ENCODE measurements at regions not wholly inside any gene's neighbourhood (a gene's known extent, or its start where the extent isn't known, plus 50 kb on each side); places are given as distances from the start of the nearest gene placed in this dataset.

DNA sequence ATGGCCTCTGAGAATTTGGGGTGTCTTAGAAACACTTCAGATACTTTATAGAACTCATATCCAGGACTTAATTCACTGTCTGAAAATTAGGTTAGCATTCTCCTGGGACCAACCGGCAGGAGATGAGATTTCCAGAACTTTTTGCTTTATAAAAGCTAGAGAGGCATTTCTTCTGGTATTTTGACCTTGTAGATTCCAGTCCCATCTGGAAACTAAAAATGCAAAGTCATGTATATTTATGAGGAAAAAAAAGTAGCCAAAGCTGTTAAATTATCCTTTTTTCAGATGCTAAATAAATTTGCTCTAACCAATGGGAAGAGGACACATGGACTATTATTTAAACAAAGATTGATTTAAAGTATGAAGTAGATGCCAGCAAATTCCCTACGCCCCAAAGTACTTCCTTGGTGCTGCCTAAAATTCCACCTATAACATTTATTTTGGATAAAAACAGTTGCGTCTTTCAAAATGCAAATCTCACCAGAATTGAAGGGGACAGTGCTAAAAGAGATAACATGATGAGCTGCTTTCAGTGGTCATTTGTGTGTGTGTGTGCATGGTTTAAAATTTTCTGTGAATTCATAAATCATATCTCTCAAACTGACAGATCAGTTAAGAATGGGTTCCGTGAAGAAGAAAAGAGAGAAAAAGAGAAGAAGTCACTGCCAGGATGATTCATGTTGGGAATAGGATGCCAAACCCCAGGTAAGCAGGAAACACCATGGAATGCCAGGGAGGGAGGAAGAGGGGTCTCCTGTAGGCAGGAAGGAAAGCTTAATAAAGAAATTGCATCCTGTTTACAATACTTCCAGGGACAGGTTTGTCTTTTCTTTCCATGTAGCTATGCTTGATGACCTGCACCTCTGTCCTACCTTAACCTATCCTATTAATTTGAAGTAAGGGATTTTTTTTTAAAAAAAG lies 97.7 kb upstream of the RGS6 start (continued):
- TF ChIP-seq, protein P1, sequence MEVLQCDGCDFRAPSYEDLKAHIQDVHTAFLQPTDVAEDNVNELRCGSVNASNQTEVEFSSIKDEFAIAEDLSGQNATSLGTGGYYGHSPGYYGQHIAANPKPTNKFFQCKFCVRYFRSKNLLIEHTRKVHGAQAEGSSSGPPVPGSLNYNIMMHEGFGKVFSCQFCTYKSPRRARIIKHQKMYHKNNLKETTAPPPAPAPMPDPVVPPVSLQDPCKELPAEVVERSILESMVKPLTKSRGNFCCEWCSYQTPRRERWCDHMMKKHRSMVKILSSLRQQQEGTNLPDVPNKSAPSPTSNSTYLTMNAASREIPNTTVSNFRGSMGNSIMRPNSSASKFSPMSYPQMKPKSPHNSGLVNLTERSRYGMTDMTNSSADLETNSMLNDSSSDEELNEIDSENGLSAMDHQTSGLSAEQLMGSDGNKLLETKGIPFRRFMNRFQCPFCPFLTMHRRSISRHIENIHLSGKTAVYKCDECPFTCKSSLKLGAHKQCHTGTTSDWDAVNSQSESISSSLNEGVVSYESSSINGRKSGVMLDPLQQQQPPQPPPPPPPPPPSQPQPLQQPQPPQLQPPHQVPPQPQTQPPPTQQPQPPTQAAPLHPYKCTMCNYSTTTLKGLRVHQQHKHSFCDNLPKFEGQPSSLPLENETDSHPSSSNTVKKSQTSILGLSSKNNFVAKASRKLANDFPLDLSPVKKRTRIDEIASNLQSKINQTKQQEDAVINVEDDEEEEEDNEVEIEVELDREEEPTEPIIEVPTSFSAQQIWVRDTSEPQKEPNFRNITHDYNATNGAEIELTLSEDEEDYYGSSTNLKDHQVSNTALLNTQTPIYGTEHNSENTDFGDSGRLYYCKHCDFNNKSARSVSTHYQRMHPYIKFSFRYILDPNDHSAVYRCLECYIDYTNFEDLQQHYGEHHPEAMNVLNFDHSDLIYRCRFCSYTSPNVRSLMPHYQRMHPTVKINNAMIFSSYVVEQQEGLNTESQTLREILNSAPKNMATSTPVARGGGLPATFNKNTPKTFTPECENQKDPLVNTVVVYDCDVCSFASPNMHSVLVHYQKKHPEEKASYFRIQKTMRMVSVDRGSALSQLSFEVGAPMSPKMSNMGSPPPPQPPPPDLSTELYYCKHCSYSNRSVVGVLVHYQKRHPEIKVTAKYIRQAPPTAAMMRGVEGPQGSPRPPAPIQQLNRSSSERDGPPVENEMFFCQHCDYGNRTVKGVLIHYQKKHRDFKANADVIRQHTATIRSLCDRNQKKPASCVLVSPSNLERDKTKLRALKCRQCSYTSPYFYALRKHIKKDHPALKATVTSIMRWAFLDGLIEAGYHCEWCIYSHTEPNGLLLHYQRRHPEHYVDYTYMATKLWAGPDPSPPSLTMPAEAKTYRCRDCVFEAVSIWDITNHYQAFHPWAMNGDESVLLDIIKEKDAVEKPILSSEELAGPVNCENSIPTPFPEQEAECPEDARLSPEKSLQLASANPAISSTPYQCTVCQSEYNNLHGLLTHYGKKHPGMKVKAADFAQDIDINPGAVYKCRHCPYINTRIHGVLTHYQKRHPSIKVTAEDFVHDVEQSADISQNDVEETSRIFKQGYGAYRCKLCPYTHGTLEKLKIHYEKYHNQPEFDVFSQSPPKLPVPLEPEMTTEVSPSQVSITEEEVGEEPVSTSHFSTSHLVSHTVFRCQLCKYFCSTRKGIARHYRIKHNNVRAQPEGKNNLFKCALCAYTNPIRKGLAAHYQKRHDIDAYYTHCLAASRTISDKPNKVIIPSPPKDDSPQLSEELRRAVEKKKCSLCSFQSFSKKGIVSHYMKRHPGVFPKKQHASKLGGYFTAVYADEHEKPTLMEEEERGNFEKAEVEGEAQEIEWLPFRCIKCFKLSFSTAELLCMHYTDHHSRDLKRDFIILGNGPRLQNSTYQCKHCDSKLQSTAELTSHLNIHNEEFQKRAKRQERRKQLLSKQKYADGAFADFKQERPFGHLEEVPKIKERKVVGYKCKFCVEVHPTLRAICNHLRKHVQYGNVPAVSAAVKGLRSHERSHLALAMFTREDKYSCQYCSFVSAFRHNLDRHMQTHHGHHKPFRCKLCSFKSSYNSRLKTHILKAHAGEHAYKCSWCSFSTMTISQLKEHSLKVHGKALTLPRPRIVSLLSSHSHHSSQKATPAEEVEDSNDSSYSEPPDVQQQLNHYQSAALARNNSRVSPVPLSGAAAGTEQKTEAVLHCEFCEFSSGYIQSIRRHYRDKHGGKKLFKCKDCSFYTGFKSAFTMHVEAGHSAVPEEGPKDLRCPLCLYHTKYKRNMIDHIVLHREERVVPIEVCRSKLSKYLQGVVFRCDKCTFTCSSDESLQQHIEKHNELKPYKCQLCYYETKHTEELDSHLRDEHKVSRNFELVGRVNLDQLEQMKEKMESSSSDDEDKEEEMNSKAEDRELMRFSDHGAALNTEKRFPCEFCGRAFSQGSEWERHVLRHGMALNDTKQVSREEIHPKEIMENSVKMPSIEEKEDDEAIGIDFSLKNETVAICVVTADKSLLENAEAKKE (CRISPR knock-in tag; IDR thresholded peaks at IDR 0.05) = no peak
- TF ChIP-seq EZH2 (IDR thresholded peaks at IDR 0.05; ENCODE audit: low read depth, unreplicated experiment) = no peak
- TF ChIP-seq ZNF114 (CRISPR knock-in tag; IDR thresholded peaks at IDR 0.05) = no peak
- no peak for TF ChIP-seq CREB1 (CRISPR knock-in tag; IDR thresholded peaks at IDR 0.05; ENCODE audit: low read depth)
- TF ChIP-seq, protein P2, sequence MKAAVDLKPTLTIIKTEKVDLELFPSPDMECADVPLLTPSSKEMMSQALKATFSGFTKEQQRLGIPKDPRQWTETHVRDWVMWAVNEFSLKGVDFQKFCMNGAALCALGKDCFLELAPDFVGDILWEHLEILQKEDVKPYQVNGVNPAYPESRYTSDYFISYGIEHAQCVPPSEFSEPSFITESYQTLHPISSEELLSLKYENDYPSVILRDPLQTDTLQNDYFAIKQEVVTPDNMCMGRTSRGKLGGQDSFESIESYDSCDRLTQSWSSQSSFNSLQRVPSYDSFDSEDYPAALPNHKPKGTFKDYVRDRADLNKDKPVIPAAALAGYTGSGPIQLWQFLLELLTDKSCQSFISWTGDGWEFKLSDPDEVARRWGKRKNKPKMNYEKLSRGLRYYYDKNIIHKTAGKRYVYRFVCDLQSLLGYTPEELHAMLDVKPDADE (IDR thresholded peaks at IDR 0.05) = no peak
- no peak for TF ChIP-seq EZH2phosphoT487 (IDR thresholded peaks at IDR 0.05; ENCODE audit: unreplicated experiment)
- TF ChIP-seq, protein P3, sequence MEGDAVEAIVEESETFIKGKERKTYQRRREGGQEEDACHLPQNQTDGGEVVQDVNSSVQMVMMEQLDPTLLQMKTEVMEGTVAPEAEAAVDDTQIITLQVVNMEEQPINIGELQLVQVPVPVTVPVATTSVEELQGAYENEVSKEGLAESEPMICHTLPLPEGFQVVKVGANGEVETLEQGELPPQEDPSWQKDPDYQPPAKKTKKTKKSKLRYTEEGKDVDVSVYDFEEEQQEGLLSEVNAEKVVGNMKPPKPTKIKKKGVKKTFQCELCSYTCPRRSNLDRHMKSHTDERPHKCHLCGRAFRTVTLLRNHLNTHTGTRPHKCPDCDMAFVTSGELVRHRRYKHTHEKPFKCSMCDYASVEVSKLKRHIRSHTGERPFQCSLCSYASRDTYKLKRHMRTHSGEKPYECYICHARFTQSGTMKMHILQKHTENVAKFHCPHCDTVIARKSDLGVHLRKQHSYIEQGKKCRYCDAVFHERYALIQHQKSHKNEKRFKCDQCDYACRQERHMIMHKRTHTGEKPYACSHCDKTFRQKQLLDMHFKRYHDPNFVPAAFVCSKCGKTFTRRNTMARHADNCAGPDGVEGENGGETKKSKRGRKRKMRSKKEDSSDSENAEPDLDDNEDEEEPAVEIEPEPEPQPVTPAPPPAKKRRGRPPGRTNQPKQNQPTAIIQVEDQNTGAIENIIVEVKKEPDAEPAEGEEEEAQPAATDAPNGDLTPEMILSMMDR (conservative IDR thresholded peaks at IDR 0.05; ENCODE audit: low read depth in 2 of 2) = no peak
- TF ChIP-seq, protein P4, sequence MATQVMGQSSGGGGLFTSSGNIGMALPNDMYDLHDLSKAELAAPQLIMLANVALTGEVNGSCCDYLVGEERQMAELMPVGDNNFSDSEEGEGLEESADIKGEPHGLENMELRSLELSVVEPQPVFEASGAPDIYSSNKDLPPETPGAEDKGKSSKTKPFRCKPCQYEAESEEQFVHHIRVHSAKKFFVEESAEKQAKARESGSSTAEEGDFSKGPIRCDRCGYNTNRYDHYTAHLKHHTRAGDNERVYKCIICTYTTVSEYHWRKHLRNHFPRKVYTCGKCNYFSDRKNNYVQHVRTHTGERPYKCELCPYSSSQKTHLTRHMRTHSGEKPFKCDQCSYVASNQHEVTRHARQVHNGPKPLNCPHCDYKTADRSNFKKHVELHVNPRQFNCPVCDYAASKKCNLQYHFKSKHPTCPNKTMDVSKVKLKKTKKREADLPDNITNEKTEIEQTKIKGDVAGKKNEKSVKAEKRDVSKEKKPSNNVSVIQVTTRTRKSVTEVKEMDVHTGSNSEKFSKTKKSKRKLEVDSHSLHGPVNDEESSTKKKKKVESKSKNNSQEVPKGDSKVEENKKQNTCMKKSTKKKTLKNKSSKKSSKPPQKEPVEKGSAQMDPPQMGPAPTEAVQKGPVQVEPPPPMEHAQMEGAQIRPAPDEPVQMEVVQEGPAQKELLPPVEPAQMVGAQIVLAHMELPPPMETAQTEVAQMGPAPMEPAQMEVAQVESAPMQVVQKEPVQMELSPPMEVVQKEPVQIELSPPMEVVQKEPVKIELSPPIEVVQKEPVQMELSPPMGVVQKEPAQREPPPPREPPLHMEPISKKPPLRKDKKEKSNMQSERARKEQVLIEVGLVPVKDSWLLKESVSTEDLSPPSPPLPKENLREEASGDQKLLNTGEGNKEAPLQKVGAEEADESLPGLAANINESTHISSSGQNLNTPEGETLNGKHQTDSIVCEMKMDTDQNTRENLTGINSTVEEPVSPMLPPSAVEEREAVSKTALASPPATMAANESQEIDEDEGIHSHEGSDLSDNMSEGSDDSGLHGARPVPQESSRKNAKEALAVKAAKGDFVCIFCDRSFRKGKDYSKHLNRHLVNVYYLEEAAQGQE (IDR thresholded peaks at IDR 0.05; ENCODE audit: unreplicated experiment) = no peak
- no peak for TF ChIP-seq STAT1 (IDR thresholded peaks at IDR 0.05; ENCODE audit: unreplicated experiment)
- no peak for TF ChIP-seq ZNF331 (CRISPR knock-in tag; IDR thresholded peaks at IDR 0.05; ENCODE audit: low read depth)

Measured in GM23338 (cell line).